IMR-90 (cell line): ENCODE measurements at regions not wholly inside any gene's neighbourhood (a gene's known extent, or its start where the extent isn't known, plus 50 kb on each side); places are given as distances from the start of the nearest gene placed in this dataset.

Experiments used
- CEBPB ChIP-seq: IDR thresholded peaks from 2 replicates; pipeline ENCODE4 v1.6.1; 2012; ENCODE audit warnings: low read depth, low read length, improper control_type of control experiment
- MAZ ChIP-seq: IDR thresholded peaks from 2 replicates; pipeline ENCODE4 v1.6.1; 2012; ENCODE audit warnings: low read depth, mild to moderate bottlenecking, low read length, improper control_type of control experiment, moderate library complexity, borderline replicate concordance
- POLR2A ChIP-seq: IDR thresholded peaks from 2 replicates; pipeline ENCODE4 v1.6.1; 2012; ENCODE audit warnings: mild to moderate bottlenecking, low read depth, low read length
- RFX5 ChIP-seq: IDR thresholded peaks from 2 replicates; pipeline ENCODE4 v1.8.0; 2012; ENCODE audit warnings: low read depth, mild to moderate bottlenecking, low read length, moderate library complexity
- TF ChIP-seq, protein P1 (sequence below): conservative IDR thresholded peaks from 2 replicates; pipeline ENCODE4 v1.5.1; 2012; ENCODE audit warnings: mild to moderate bottlenecking, low read depth, low read length, improper control_type of control experiment
- TF ChIP-seq, protein P2 (sequence below): fragments of 150-350 bp; IDR thresholded peaks from 2 replicates; pipeline ENCODE4 v1.6.1; 2016; ENCODE audit warnings: low read depth, mild to moderate bottlenecking, low read length, moderate library complexity, borderline replicate concordance

DNA sequence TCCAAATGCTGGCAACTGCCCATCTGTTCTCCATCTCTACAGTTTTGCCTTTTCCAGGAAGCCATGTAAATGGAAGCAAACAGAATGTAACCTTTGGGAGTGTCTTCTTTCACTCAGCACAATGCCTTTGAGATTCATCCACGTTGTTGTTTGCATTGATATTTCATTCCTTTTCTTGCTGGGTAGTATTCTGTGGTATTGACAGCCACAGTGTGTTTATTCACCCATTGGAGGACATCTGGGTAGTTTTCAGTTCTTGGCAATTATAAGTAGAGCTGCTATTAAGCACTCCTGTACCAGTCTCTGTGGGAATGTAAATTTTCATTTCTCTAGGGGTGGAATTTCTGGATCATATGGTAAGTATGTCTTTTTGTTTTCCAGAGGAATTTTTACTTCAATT lies 194.3 kb upstream of the RPS6KA3 start:
- TF ChIP-seq MAZ (no peak), CEBPB (no peak), POLR2A (no peak), RFX5 (no peak)
- TF ChIP-seq, protein P1, sequence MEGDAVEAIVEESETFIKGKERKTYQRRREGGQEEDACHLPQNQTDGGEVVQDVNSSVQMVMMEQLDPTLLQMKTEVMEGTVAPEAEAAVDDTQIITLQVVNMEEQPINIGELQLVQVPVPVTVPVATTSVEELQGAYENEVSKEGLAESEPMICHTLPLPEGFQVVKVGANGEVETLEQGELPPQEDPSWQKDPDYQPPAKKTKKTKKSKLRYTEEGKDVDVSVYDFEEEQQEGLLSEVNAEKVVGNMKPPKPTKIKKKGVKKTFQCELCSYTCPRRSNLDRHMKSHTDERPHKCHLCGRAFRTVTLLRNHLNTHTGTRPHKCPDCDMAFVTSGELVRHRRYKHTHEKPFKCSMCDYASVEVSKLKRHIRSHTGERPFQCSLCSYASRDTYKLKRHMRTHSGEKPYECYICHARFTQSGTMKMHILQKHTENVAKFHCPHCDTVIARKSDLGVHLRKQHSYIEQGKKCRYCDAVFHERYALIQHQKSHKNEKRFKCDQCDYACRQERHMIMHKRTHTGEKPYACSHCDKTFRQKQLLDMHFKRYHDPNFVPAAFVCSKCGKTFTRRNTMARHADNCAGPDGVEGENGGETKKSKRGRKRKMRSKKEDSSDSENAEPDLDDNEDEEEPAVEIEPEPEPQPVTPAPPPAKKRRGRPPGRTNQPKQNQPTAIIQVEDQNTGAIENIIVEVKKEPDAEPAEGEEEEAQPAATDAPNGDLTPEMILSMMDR, result no peak
- TF ChIP-seq, protein P2, sequence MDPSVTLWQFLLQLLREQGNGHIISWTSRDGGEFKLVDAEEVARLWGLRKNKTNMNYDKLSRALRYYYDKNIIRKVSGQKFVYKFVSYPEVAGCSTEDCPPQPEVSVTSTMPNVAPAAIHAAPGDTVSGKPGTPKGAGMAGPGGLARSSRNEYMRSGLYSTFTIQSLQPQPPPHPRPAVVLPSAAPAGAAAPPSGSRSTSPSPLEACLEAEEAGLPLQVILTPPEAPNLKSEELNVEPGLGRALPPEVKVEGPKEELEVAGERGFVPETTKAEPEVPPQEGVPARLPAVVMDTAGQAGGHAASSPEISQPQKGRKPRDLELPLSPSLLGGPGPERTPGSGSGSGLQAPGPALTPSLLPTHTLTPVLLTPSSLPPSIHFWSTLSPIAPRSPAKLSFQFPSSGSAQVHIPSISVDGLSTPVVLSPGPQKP, result no peak
